ENCODE measurements at regions not wholly inside any gene's neighbourhood (a gene's known extent, or its start where the extent isn't known, plus 50 kb on each side); places are given as distances from the start of the nearest gene placed in this dataset.

- DNase-seq (ENCODE audit: low spot score) = no peak
- TF ChIP-seq, protein P1, sequence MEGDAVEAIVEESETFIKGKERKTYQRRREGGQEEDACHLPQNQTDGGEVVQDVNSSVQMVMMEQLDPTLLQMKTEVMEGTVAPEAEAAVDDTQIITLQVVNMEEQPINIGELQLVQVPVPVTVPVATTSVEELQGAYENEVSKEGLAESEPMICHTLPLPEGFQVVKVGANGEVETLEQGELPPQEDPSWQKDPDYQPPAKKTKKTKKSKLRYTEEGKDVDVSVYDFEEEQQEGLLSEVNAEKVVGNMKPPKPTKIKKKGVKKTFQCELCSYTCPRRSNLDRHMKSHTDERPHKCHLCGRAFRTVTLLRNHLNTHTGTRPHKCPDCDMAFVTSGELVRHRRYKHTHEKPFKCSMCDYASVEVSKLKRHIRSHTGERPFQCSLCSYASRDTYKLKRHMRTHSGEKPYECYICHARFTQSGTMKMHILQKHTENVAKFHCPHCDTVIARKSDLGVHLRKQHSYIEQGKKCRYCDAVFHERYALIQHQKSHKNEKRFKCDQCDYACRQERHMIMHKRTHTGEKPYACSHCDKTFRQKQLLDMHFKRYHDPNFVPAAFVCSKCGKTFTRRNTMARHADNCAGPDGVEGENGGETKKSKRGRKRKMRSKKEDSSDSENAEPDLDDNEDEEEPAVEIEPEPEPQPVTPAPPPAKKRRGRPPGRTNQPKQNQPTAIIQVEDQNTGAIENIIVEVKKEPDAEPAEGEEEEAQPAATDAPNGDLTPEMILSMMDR (IDR thresholded peaks at IDR 0.05; ENCODE audit: extremely low read depth, insufficient read depth, missing control alignments) = no peak
- in situ Hi-C loops (cut with MboI; ENCODE audit: low pct_unique_long_range_greater_than_20kb, low sequenced_read_pairs, unreplicated experiment) = no loop called here
Measured at GRCh38 chr5:76030343-76030742, 52.8 kb upstream of the SV2C start.

DNA sequence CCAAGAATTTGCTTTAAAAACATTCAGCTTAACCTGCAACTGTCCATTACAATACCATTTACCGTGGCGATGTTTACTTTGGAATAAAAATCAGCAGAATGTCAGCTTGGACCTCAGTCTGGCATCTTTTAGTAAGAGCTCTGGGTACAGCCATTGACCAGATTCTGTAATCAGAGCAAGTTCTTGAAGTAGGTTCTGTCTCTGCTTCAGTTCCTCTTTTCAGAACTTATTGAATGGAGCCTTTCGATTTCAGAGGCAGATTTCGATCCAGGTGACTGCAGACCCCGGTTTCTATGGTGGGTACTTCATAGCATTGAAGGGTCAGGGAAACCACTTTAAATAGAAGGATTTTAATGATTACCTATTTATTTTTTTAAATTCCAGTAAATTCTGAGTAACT, 53.4 kb upstream of the SV2C start:
- TF ChIP-seq, protein P1 (IDR thresholded peaks at IDR 0.05; ENCODE audit: extremely low read depth, insufficient read depth, missing control alignments) = no peak
- in situ Hi-C loops (cut with MboI; ENCODE audit: low pct_unique_long_range_greater_than_20kb, low sequenced_read_pairs, unreplicated experiment) = no loop called here

DNA sequence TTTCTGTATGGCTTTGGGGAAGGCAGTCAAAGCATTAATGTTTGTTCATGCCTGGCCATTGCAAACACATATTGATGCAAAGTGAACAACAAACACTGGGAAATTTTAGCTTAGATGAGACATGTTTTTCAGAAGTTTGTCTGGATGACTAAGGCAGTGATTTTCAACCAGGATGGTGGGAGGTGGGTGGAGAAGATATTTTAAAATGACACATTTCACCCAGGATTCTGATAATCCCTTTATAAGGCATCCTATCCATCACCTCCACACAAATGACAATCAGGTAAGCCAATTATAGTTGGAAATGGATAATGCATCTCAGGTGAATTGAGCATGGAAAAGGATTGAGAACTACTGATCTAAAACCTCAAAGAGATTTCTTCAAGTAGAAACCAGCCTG, 57.4 kb upstream of the SV2C start:
- TF ChIP-seq, protein P1 (IDR thresholded peaks at IDR 0.05; ENCODE audit: extremely low read depth, insufficient read depth, missing control alignments) = no peak
- DNase-seq (ENCODE audit: low spot score) = no peak
- in situ Hi-C loops (cut with MboI; ENCODE audit: low pct_unique_long_range_greater_than_20kb, low sequenced_read_pairs, unreplicated experiment) = no loop called here

More for the DNA sequence above, 53.4 kb upstream of the SV2C start:
- no peak for DNase-seq (ENCODE audit: low spot score)

GRCh38 chr5:76025069-76025468, 58.1 kb upstream of the SV2C start:
- in situ Hi-C loops (cut with MboI; ENCODE audit: low pct_unique_long_range_greater_than_20kb, low sequenced_read_pairs, unreplicated experiment) = no loop called here
- TF ChIP-seq, protein P1 (IDR thresholded peaks at IDR 0.05; ENCODE audit: extremely low read depth, insufficient read depth, missing control alignments) = no peak
- DNase-seq (ENCODE audit: low spot score) = no peak

DNA sequence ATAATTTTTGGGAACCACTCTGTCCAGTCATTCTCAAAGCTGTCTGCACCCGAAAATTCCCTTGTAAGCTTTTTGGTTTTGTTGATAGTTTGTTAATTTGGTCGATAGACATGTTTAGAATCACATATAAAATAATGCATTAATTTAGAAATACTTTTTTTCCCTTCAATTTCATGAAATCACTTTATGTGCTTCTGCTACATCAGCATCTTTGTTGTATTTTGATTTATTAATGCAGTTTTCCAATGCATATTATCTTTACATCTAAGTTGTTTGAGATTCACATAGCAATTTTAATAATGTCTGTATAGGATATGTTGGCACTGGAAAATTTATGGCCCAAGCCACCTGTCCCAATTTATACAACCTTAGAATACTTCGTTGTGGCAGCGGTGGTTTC, 60.6 kb upstream of the SV2C start:
- in situ Hi-C loops (cut with MboI; ENCODE audit: low pct_unique_long_range_greater_than_20kb, low sequenced_read_pairs, unreplicated experiment) = no loop called here
- TF ChIP-seq, protein P1 (IDR thresholded peaks at IDR 0.05; ENCODE audit: extremely low read depth, insufficient read depth, missing control alignments) = no peak

DNA sequence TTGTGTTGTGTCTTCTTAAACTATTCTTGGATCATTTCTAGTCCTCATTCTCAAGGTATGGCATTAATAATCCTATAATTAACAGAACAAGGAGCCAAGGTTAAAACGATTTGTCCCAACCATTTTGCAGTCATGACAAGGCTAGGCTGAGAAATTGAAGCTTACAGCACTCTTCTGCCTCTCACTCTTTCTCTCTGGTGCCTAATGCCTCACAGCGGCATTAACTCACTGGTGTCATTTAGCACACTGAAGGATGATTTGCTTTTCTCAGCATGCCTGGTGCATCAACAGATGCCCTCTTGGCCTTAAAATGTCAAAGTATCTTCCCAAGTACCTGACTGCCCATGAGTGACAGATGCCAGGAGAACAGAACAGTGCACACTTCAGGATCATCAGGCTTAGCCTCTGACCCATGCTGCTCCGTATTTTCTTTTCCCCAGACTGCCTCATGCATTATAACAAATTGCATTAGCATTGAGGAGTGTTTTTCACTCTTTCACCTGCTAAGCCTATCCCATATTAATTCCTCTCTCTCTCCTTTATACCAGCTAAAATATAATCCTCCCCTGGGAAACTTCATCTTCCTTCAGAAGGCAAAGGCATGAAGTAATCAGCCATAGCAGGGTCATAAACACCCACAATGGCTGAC, 61.1 kb upstream of the SV2C start:
- DNase-seq (ENCODE audit: low spot score) = no peak
- in situ Hi-C loops (cut with MboI; ENCODE audit: low pct_unique_long_range_greater_than_20kb, low sequenced_read_pairs, unreplicated experiment) = no loop called here
- TF ChIP-seq, protein P1 (IDR thresholded peaks at IDR 0.05; ENCODE audit: extremely low read depth, insufficient read depth, missing control alignments) = no peak

More for the DNA sequence above, 60.6 kb upstream of the SV2C start:
- no peak for DNase-seq (ENCODE audit: low spot score)
